Esophagus squamous epithelium (tissue), 4 donors: ENCODE measurements at regions not wholly inside any gene's neighbourhood (a gene's known extent, or its start where the extent isn't known, plus 50 kb on each side); places are given as distances from the start of the nearest gene placed in this dataset.

Experiments used
- POLR2A ChIP-seq, 4 donors: fragments of 450-650 bp; IDR thresholded peaks; one replicate each; pipeline ENCODE4 v1.6.1; 2017; ENCODE audit warnings: antibody characterized with exemption in 4 of 4, mild to moderate bottlenecking in 4 of 4, moderate library complexity in 3 of 4
- TF ChIP-seq, protein P1 (sequence below), 6 experiments: fragments of 450-650 bp in 4 of 6; fragments of 200-600 bp in 2 of 6; sonication (generic) in 2 of 6; IDR thresholded peaks; one replicate each; pipeline ENCODE4 v1.5.1; 2016 to 2019; ENCODE audit warnings: antibody characterized with exemption in 6 of 6, mild to moderate bottlenecking in 4 of 6, moderate library complexity in 4 of 6

DNA sequence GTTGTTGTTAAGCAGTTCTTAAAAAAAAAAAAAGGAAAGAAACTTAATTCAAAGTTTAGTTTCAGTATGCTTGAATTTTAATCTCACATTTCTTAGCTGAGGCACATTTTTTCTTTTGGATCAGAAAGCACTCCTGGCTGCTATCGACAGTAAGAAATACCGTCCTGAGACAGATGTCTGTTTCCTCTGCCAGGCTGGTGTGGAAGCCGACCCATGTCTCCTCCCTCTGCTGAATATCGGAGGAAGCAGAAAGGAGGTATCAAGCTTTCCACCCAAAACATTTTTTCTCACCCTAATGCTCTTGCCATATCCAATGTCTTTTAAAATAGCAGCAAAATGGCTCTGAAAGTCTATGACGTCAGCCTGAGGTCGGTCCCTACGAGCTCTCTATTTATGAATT, 208.1 kb downstream of the TLE4 start:
- TF ChIP-seq, protein P1, sequence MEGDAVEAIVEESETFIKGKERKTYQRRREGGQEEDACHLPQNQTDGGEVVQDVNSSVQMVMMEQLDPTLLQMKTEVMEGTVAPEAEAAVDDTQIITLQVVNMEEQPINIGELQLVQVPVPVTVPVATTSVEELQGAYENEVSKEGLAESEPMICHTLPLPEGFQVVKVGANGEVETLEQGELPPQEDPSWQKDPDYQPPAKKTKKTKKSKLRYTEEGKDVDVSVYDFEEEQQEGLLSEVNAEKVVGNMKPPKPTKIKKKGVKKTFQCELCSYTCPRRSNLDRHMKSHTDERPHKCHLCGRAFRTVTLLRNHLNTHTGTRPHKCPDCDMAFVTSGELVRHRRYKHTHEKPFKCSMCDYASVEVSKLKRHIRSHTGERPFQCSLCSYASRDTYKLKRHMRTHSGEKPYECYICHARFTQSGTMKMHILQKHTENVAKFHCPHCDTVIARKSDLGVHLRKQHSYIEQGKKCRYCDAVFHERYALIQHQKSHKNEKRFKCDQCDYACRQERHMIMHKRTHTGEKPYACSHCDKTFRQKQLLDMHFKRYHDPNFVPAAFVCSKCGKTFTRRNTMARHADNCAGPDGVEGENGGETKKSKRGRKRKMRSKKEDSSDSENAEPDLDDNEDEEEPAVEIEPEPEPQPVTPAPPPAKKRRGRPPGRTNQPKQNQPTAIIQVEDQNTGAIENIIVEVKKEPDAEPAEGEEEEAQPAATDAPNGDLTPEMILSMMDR (IDR thresholded peaks at IDR 0.05), result no peak
- no peak for TF ChIP-seq POLR2A (IDR thresholded peaks at IDR 0.05)
